ENCODE measurements at regions not wholly inside any gene's neighbourhood (a gene's known extent, or its start where the extent isn't known, plus 50 kb on each side); places are given as distances from the start of the nearest gene placed in this dataset.

DNA sequence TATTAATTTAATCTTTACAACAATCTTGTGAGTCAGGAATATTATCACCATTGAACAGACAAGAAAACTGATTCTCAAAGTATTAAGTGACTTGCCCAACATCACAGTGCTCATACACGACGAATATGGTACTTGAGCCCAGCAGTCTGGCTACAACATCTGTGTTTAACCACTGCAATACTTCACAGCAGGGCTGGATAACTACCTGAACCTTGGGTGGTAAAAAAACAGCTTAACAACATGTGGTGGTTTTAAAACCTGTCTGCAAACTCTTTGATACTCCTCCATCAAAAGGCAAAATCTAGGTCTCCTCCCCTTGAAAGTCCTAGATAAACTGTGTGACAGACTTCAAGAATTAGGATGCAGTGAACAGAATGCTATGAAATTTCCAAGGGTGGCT lies 424.6 kb upstream of the CADM1 start:
- TF ChIP-seq, protein P1, sequence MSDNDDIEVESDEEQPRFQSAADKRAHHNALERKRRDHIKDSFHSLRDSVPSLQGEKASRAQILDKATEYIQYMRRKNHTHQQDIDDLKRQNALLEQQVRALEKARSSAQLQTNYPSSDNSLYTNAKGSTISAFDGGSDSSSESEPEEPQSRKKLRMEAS (IDR thresholded peaks at IDR 0.05), result no peak
- TF ChIP-seq TAF1 (IDR thresholded peaks at IDR 0.05; ENCODE audit: low read depth) (no peak), TEAD4 (IDR thresholded peaks at IDR 0.05) (no peak)

DNA sequence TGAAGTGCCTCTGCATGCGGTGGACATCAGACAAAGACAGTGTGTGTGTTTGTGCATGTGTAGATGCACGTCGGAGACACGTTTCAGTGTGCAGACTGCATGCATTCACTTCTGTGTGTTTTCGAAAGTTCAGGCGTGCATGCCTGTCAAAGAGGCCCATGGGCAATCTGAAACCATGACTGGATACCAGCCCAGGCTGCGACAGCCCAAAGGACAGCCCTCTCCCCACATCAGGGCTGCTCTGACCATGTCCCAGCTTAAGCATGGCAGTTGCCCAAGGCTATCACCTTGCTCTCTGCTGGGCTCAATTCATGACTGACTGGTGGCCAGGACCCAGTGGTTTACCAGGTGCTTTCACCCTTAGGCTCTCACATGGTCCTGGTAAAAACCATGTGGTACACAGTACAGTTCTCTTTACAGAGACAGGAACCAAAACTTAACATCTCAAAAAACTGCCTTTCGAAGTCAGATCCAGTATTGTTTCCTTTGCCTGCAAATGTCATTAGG lies 423.7 kb upstream of the CADM1 start:
- TF ChIP-seq ZBTB7A (IDR thresholded peaks at IDR 0.05; ENCODE audit: low read depth), result no peak
- no peak for TF ChIP-seq TEAD4 (IDR thresholded peaks at IDR 0.05)
- TF ChIP-seq TAF1 (IDR thresholded peaks at IDR 0.05; ENCODE audit: low read depth), result no peak

DNA sequence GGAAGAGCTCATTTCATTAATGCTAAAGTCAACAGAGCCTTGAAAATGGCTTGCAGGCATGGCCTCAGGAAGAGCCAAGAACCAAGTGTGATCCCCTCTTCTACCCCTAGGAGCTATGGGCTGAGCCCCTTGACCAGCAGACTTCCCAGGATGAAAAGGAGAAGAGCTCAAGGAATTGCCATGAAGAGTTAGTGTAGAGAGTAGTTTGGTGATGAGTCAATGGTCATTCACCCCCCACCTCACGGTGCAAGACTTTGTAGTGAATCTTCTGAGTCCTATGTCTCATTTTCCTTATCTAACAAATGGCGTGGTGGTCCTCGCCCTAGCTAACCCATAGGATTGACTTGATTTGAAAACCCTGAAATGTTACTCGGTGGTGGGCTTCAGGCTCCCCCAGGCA lies 422.4 kb upstream of the CADM1 start:
- TF ChIP-seq, protein P2, sequence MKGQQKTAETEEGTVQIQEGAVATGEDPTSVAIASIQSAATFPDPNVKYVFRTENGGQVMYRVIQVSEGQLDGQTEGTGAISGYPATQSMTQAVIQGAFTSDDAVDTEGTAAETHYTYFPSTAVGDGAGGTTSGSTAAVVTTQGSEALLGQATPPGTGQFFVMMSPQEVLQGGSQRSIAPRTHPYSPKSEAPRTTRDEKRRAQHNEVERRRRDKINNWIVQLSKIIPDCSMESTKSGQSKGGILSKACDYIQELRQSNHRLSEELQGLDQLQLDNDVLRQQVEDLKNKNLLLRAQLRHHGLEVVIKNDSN (IDR thresholded peaks at IDR 0.05), result no peak
- no peak for TF ChIP-seq TEAD4 (IDR thresholded peaks at IDR 0.05)
- TF ChIP-seq FOXM1 (IDR thresholded peaks at IDR 0.05; ENCODE audit: borderline replicate concordance, low read depth), result no peak
- TF ChIP-seq TAF1 (IDR thresholded peaks at IDR 0.05; ENCODE audit: low read depth), result no peak
- TF ChIP-seq EP300 (IDR thresholded peaks at IDR 0.05; ENCODE audit: borderline replicate concordance), result no peak
- TF ChIP-seq RAD21 (IDR thresholded peaks at IDR 0.05; ENCODE audit: low read depth), result no peak
- TF ChIP-seq CEBPB (IDR thresholded peaks at IDR 0.05), result no peak
- TF ChIP-seq, protein P3, sequence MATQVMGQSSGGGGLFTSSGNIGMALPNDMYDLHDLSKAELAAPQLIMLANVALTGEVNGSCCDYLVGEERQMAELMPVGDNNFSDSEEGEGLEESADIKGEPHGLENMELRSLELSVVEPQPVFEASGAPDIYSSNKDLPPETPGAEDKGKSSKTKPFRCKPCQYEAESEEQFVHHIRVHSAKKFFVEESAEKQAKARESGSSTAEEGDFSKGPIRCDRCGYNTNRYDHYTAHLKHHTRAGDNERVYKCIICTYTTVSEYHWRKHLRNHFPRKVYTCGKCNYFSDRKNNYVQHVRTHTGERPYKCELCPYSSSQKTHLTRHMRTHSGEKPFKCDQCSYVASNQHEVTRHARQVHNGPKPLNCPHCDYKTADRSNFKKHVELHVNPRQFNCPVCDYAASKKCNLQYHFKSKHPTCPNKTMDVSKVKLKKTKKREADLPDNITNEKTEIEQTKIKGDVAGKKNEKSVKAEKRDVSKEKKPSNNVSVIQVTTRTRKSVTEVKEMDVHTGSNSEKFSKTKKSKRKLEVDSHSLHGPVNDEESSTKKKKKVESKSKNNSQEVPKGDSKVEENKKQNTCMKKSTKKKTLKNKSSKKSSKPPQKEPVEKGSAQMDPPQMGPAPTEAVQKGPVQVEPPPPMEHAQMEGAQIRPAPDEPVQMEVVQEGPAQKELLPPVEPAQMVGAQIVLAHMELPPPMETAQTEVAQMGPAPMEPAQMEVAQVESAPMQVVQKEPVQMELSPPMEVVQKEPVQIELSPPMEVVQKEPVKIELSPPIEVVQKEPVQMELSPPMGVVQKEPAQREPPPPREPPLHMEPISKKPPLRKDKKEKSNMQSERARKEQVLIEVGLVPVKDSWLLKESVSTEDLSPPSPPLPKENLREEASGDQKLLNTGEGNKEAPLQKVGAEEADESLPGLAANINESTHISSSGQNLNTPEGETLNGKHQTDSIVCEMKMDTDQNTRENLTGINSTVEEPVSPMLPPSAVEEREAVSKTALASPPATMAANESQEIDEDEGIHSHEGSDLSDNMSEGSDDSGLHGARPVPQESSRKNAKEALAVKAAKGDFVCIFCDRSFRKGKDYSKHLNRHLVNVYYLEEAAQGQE (IDR thresholded peaks at IDR 0.05; ENCODE audit: low read depth), result no peak
- TF ChIP-seq CREB1 (IDR thresholded peaks at IDR 0.05; ENCODE audit: low read depth), result no peak
- no peak for TF ChIP-seq NFIC (IDR thresholded peaks at IDR 0.05)
- no peak for TF ChIP-seq EGR1 (IDR thresholded peaks at IDR 0.05)
- TF ChIP-seq, protein P1 (IDR thresholded peaks at IDR 0.05), result no peak
- TF ChIP-seq YY1 (IDR thresholded peaks at IDR 0.05; ENCODE audit: low read depth), result no peak
- TF ChIP-seq ZBTB7A (IDR thresholded peaks at IDR 0.05; ENCODE audit: low read depth), result no peak
- no peak for TF ChIP-seq TCF12 (IDR thresholded peaks at IDR 0.05; ENCODE audit: low read depth)

DNA sequence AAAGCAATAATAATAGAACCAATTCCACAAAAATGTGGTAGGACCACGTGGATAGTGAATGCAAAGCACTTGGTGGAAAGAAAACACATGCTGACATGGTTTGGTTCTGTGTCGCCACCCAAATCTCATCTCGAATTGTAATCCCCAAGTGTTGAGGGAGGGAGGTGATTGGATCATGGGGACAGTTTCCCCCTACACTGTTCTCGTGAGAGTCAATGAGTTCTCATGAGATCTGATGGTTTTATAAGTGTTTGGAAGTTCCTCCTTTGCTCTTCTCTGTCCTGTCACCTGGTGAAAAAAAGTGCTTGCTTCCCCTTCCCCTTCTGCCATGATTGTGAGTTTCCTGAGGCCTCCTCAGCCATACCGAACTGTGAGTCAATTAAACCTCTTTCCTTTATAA lies 421.9 kb upstream of the CADM1 start:
- TF ChIP-seq FOXM1 (IDR thresholded peaks at IDR 0.05; ENCODE audit: borderline replicate concordance, low read depth) (no peak), TCF12 (IDR thresholded peaks at IDR 0.05; ENCODE audit: low read depth) (no peak), ZBTB7A (IDR thresholded peaks at IDR 0.05; ENCODE audit: low read depth) (no peak), EP300 (IDR thresholded peaks at IDR 0.05; ENCODE audit: borderline replicate concordance) (no peak)

DNA sequence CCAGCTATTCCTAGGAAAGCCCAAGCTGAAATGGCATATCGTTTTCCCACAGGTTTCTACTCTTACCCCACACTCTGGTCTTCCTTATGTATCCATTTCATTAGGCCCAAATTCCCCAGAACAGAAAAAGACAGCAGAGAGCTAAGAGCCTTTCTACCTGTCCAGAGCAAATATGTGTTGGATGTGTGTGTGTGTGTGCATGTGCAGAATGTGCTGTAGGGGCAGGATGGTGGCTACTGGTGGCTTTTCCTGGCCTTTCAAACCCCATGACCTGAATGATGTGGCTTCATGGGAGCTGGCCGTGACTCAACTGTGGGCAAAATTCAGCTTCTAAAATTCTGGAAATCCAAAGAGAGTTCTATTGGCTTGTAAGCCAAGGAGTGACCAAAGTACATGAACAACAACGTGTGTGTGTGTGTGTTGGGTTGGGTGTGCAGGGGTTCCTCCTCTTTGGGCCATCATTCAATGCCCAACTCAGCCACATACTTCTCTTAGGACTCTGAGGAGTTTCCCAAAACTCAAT lies 421.4 kb upstream of the CADM1 start:
- TF ChIP-seq EGR1 (IDR thresholded peaks at IDR 0.05), result no peak
- TF ChIP-seq, protein P3 (IDR thresholded peaks at IDR 0.05; ENCODE audit: low read depth), result no peak
- no peak for TF ChIP-seq EP300 (IDR thresholded peaks at IDR 0.05; ENCODE audit: borderline replicate concordance)
- no peak for TF ChIP-seq TAF1 (IDR thresholded peaks at IDR 0.05; ENCODE audit: low read depth)
- TF ChIP-seq YY1 (IDR thresholded peaks at IDR 0.05; ENCODE audit: low read depth), result no peak
- no peak for TF ChIP-seq NFIC (IDR thresholded peaks at IDR 0.05)
- no peak for TF ChIP-seq TEAD4 (IDR thresholded peaks at IDR 0.05)
- no peak for TF ChIP-seq CREB1 (IDR thresholded peaks at IDR 0.05; ENCODE audit: low read depth)
- TF ChIP-seq, protein P1 (IDR thresholded peaks at IDR 0.05), result no peak

DNA sequence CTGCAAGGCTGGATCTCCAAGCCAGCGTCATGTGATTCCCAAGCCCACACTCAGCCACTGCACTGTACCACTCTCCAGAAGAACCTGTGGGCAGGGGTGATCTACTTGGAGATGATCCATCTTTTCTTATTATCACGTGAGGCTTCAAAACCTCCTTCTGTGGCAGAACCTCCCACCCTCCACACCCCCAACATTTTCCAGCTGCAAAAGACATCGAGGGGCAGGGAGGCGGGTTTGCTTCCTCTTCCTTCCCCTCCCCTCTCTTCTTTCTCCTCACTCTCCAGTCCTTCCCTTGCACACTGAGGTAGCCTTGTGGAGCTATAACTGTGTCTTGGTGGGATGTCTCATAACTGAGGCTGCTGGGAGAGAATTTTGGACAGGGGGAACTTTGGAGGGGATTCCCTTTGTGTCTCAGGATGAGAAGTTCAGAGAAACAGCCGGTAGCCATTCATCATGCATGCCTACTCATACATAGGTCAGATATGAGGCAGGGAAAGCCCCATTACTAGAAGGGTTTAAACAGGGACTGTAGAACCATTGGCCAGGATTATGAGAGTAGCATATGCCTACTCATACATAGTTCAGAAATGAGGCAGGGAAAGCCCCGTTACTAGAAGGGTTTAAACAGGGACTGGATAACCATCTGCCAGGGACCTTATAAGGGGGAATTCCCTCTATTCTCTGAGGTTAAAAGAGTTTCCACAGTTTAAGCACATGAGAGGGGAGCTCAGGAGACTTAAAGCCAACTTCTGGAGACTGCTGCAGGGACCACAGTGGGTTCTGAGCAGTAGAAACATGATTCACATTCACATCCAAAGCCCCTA lies 420.7 kb upstream of the CADM1 start:
- no peak for TF ChIP-seq RAD21 (IDR thresholded peaks at IDR 0.05; ENCODE audit: low read depth)
- no peak for TF ChIP-seq EP300 (IDR thresholded peaks at IDR 0.05; ENCODE audit: borderline replicate concordance)
- no peak for TF ChIP-seq TCF12 (IDR thresholded peaks at IDR 0.05; ENCODE audit: low read depth)
- TF ChIP-seq, protein P1 (IDR thresholded peaks at IDR 0.05), result no peak
- no peak for TF ChIP-seq YY1 (IDR thresholded peaks at IDR 0.05; ENCODE audit: low read depth)
- TF ChIP-seq ZBTB7A (IDR thresholded peaks at IDR 0.05; ENCODE audit: low read depth), result no peak
- TF ChIP-seq, protein P2 (IDR thresholded peaks at IDR 0.05), result no peak
- TF ChIP-seq, protein P3 (IDR thresholded peaks at IDR 0.05; ENCODE audit: low read depth), result no peak
- TF ChIP-seq EGR1 (IDR thresholded peaks at IDR 0.05), result no peak
- no peak for TF ChIP-seq TEAD4 (IDR thresholded peaks at IDR 0.05)
- no peak for TF ChIP-seq CREB1 (IDR thresholded peaks at IDR 0.05; ENCODE audit: low read depth)
- TF ChIP-seq TAF1 (IDR thresholded peaks at IDR 0.05; ENCODE audit: low read depth), result no peak
- TF ChIP-seq NFIC (IDR thresholded peaks at IDR 0.05), result no peak
- no peak for TF ChIP-seq CEBPB (IDR thresholded peaks at IDR 0.05)

Measured in Ishikawa (cell line).